Colonic mucosa (tissue), 4 donors: ENCODE measurements at regions not wholly inside any gene's neighbourhood (a gene's known extent, or its start where the extent isn't known, plus 50 kb on each side); places are given as distances from the start of the nearest gene placed in this dataset.
"Not testable (repeated sequence)": the region's sequence is repeated elsewhere in the genome, so short reads cannot be mapped to it uniquely, and the experiment has no call there.

Experiments
- DNase-seq: peaks from one replicate; pipeline ENCODE4 v3.0.0-alpha.2; 2020
- H3K27ac ChIP-seq: fragments of 200-600 bp; one replicate; pipeline ENCODE4 v1.8.0; 2021
- H3K27me3 ChIP-seq: fragments of 200-600 bp; one replicate; pipeline ENCODE4 v1.8.0; 2021
- H3K36me3 ChIP-seq: fragments of 200-600 bp; one replicate; pipeline ENCODE4 v1.8.0; 2021
- H3K4me1 ChIP-seq: fragments of 200-600 bp; one replicate; pipeline ENCODE4 v1.8.0; 2021; ENCODE audit warnings: mild to moderate bottlenecking
- H3K4me3 ChIP-seq: fragments of 200-600 bp; one replicate; pipeline ENCODE4 v1.8.0; 2021
- H3K9ac ChIP-seq, 2 donors: one replicate each; pipeline ENCODE4 v1.7.0; 2013; ENCODE audit warnings: control low read depth in 2 of 2, low read depth in 2 of 2, low read length in 2 of 2
- H3K9me3 ChIP-seq: fragments of 200-600 bp; one replicate; pipeline ENCODE4 v1.8.0; 2021
- CTCF ChIP-seq: fragments of 200-600 bp; IDR thresholded peaks from one replicate; pipeline ENCODE4 v1.8.0; 2022; ENCODE audit warnings: antibody characterized with exemption, mild to moderate bottlenecking
- intact Hi-C: fragments of 100-400 bp; cut with DNase I; formaldehyde crosslinking; loops from one replicate; pipeline ENCODE4 v1.14.1; 2022
- donor health status: healthy.
- donor health status: DM: no; HTN: no; CAD: no.
- donor health status: DM: no; HTN: no; CAD: no.

- Histone ChIP-seq H3K9me3 (no peaks in the 10 kb centered on the region), H3K9ac (no peak overlapping the region), H3K27ac (no peak overlapping the region), H3K27me3 (no peaks in the 10 kb centered on the region), H3K36me3 (no peaks in the 10 kb centered on the region), H3K4me3 (no peak overlapping the region), H3K4me1 (no peaks in the 10 kb centered on the region)
- no peak for TF ChIP-seq CTCF
- intact Hi-C loops, result no loop called here
- no peak for DNase-seq
Observed at GRCh38 chrX:117429501-117429900, 687.1 kb downstream of the KLHL13 start.

DNA sequence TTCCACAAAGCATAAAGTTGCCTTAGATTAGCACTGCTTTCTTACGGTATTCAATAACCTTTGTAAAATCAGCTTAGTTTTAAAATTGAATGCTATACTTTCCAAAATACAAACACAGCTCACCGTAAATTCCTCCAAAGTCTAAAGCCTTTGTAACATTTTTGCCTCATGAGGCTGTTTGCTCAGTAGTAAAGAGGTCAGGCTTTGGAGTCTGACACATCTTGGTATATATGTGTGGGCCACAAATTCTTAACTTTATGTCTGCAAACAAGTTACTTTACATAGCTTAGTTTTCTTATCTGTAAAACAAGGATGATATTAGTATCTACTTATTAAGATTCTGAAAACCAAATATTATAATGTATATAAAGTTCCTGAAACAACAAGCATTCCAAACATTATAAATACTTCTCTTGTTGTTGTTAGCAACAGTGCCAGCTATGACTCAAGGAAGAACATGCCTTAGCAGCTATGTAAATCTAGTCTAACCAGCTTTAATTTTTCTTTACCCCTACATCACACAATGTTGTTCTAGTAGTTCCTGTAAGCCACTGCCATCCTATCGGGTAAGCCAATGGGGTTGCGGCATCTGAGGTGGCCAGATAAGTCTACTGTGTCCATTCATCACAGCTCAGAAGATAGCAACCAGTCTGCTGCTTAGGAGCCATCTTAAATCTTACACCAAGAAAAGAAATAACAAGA, 709.0 kb downstream of the KLHL13 start:
- Histone ChIP-seq H3K4me3 (no peak overlapping the region), H3K9me3 (no peaks in the 10 kb centered on the region), H3K27me3 (no peaks in the 10 kb centered on the region), H3K9ac (no peak overlapping the region), H3K4me1 (no peaks in the 10 kb centered on the region), H3K27ac (no peak overlapping the region), H3K36me3 (no peaks in the 10 kb centered on the region)
- no peak for TF ChIP-seq CTCF
- intact Hi-C loops, result no loop called here
- no peak for DNase-seq

DNA sequence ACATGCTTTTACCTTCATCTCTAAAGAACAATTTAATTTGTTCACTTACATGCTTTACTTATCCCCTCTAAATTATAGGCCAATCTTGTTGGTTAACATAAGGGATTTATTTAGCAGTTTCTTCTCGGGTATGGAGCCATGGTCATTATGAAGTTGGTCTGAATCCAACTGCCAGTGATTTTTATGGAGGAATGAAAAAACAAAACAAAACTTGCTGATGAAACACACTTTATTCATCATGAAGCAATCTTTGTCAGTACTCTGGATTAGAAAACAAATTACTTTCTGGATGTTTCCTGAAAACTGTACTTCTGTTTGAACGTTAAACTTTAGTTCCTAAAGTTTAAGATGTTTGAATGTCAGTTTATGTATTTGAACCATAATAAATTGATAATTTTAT, 715.8 kb downstream of the KLHL13 start:
- Histone ChIP-seq H3K27me3 (no peaks in the 10 kb centered on the region), H3K4me3 (no peak overlapping the region), H3K9ac (no peak overlapping the region), H3K36me3 (no peaks in the 10 kb centered on the region), H3K4me1 (no peaks in the 10 kb centered on the region), H3K27ac (no peak overlapping the region), H3K9me3 (no peaks in the 10 kb centered on the region)
- no peak for TF ChIP-seq CTCF
- no peak for DNase-seq
- intact Hi-C loops, result no loop called here

DNA sequence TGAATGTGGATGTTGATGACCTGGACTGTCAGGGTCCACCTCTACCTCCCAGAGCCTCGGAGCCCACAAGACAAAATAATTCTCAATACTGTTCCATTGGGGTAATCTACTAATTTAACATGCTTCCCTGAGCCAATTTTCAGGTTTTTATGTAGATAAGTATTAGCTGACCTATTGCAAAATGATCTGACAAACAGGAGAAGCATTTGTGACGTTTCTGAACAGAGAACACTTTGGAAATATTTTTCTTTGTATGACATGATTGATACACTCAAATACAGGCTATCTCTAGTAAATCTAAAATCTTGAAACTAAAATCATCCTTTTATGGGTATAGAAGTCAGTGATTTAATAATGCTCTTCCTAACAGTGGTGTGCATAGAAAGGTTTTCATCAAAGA, 716.6 kb downstream of the KLHL13 start:
- Histone ChIP-seq H3K9me3 (no peaks in the 10 kb centered on the region), H3K27ac (no peak overlapping the region), H3K27me3 (no peaks in the 10 kb centered on the region), H3K9ac (no peak overlapping the region), H3K36me3 (no peaks in the 10 kb centered on the region), H3K4me3 (no peak overlapping the region), H3K4me1 (no peaks in the 10 kb centered on the region)
- no peak for TF ChIP-seq CTCF
- intact Hi-C loops, result no loop called here
- DNase-seq, result no peak

DNA sequence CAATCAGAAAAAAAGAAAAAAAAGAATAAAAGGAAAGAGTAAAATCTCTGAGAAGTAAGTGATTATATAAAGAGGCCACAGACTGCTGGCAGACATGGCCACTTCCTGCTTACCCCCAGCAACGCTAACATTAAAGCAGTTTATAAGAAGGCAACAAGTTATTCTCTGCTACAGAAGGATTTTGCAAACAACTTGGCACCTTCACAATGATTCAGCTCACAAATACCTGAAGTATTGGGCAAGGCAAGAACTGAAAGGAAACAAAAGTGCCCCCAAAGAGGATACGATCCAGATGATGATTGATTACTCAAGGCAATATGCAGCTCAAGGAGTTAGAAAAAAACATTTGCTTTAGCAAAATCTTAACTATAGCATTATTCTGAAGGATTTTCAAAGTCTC, 718.8 kb downstream of the KLHL13 start:
- H3K36me3 ChIP-seq, result no peaks in the 10 kb centered on the region
- no peak for DNase-seq
- no peaks in the 10 kb centered on the region for H3K9me3 ChIP-seq
- H3K27ac ChIP-seq, result no peak overlapping the region
- no peaks in the 10 kb centered on the region for H3K4me1 ChIP-seq
- no peak overlapping the region for H3K4me3 ChIP-seq
- H3K9ac ChIP-seq, result no peak overlapping the region
- TF ChIP-seq CTCF, result no peak
- intact Hi-C loops, result no loop called here
- no peaks in the 10 kb centered on the region for H3K27me3 ChIP-seq

- H3K9ac ChIP-seq, H3K27ac ChIP-seq, H3K36me3 ChIP-seq, H3K4me3 ChIP-seq, DNase-seq, H3K9me3 ChIP-seq, intact Hi-C loops, H3K27me3 ChIP-seq, H3K4me1 ChIP-seq: not testable (repeated sequence)
Observed at GRCh38 chrX:117394506-117395070, 722.0 kb downstream of the KLHL13 start.

- DNase-seq, H3K36me3 ChIP-seq, H3K4me3 ChIP-seq, H3K4me1 ChIP-seq, H3K9me3 ChIP-seq, H3K27me3 ChIP-seq, H3K9ac ChIP-seq, intact Hi-C loops, H3K27ac ChIP-seq: not testable (repeated sequence)
Observed at GRCh38 chrX:117392360-117392759, 724.2 kb downstream of the KLHL13 start.
